Upper lobe of left lung (tissue), 4 donors: ENCODE measurements at regions not wholly inside any gene's neighbourhood (a gene's known extent, or its start where the extent isn't known, plus 50 kb on each side); places are given as distances from the start of the nearest gene placed in this dataset.

Source experiments
- CTCF ChIP-seq, 6 experiments: fragments of 450-650 bp in 4 of 6; fragments of 200-600 bp in 2 of 6; sonication (generic) in 2 of 6; IDR thresholded peaks; one replicate each; pipeline ENCODE4 v1.5.1; 2016 to 2019; ENCODE audit warnings: antibody characterized with exemption in 6 of 6
- EP300 ChIP-seq, 4 donors: sonication (generic); formaldehyde crosslinking; IDR thresholded peaks; one replicate each; pipeline ENCODE4 v1.5.1; 2017; ENCODE audit warnings: antibody characterized with exemption in 4 of 4, control low read depth in 2 of 4
- POLR2AphosphoS5 ChIP-seq, 2 donors: sonication (generic); formaldehyde crosslinking; IDR thresholded peaks; one replicate each; pipeline ENCODE4 v1.5.1; 2017; ENCODE audit warnings: antibody characterized with exemption in 2 of 2

- TF ChIP-seq EP300 (IDR thresholded peaks at IDR 0.05): no peak
- no peak for TF ChIP-seq CTCF (IDR thresholded peaks at IDR 0.05)
- TF ChIP-seq POLR2AphosphoS5 (IDR thresholded peaks at IDR 0.05): no peak
Observed at GRCh38 chr9:22863736-22864135, 417.1 kb downstream of the DMRTA1 start.
